ENCODE measurements at regions not wholly inside any gene's neighbourhood (a gene's known extent, or its start where the extent isn't known, plus 50 kb on each side); places are given as distances from the start of the nearest gene placed in this dataset.

- intact Hi-C loops (cut with DNase I; ENCODE audit: low total_unique reads) = no loop called here
- Histone ChIP-seq H3K27ac (no peak overlapping the region), H3K4me1 (no peaks in the 10 kb centered on the region), H3K27me3 (peaks cover 3% of the 10 kb centered on the region), H3K4me3 (no peak overlapping the region), H3K9me3 (no peaks in the 10 kb centered on the region), H3K36me3 (ENCODE audit: low read depth, missing control alignments) (no peaks in the 10 kb centered on the region)
- TF ChIP-seq POLR2A (IDR thresholded peaks at IDR 0.05) = no peak
- TF ChIP-seq CTCF (IDR thresholded peaks at IDR 0.05) = no peak
- WGBS, 2 donors = 94 to 96% methylated on average over 4 of the region's 4 CpGs
- DNase-seq = no peak
Observed at GRCh38 chr5:112612663-112613062, 125.0 kb upstream of the APC start.

DNA sequence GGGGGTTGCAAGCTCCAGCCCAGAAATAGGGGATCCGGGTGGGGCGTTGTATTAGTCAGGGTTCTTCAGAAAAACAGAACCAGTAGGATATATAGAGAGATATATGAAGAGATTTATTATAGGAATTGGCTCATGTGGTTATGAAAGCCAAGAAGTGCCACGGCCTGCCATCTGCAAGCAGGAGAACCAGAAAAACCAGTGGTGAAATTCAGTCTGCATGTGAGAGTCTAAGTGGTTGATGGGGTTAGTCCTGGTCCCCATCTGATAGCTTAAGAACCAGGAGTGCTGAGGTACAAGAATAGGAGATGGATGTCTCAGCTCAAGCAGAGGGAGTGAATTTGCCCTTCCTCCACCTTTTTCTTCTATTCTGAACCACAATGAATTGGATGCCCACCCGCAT is 123.4 kb upstream of the APC start:
- Histone ChIP-seq H3K4me3 (no peak overlapping the region), H3K36me3 (ENCODE audit: low read depth, missing control alignments) (no peaks in the 10 kb centered on the region), H3K27ac (no peak overlapping the region), H3K27me3 (peaks cover 3% of the 10 kb centered on the region), H3K9me3 (no peaks in the 10 kb centered on the region), H3K4me1 (no peaks in the 10 kb centered on the region)
- TF ChIP-seq CTCF (IDR thresholded peaks at IDR 0.05) (no peak), POLR2A (IDR thresholded peaks at IDR 0.05) (no peak)
- no peak for DNase-seq
- WGBS, 2 donors = 94 to 95% methylated on average over 4 of the region's 4 CpGs
- intact Hi-C loops (cut with DNase I; ENCODE audit: low total_unique reads) = no loop called here

DNA sequence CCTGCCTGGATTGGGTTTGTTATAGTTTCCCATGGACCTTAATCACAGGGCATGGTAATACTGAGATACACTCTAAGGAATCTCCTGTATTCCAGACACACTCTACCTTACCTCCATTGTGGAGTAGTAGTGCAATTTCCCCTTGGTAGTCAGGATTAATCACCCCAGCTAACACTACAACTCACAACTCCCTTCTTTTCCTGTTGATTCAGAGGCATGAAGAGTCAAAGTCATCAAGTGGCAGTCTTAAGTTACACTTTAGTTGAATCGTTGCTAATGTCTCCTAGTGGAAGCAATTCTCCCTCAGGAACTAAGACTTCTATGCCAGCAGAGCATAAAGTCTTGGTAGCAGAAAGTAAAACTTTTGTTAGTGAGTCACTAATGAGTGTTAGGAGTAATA is 122.7 kb upstream of the APC start:
- intact Hi-C loops (cut with DNase I; ENCODE audit: low total_unique reads) = no loop called here
- no peak for DNase-seq
- Histone ChIP-seq H3K27me3 (peaks cover 3% of the 10 kb centered on the region), H3K9me3 (no peaks in the 10 kb centered on the region), H3K4me3 (no peak overlapping the region), H3K27ac (no peak overlapping the region), H3K36me3 (ENCODE audit: low read depth, missing control alignments) (no peaks in the 10 kb centered on the region), H3K4me1 (no peaks in the 10 kb centered on the region)
- WGBS, 2 donors = 52 to 62% methylated on average over 1 of the region's 1 CpG
- no peak for TF ChIP-seq POLR2A (IDR thresholded peaks at IDR 0.05)
- no peak for TF ChIP-seq CTCF (IDR thresholded peaks at IDR 0.05)

DNA sequence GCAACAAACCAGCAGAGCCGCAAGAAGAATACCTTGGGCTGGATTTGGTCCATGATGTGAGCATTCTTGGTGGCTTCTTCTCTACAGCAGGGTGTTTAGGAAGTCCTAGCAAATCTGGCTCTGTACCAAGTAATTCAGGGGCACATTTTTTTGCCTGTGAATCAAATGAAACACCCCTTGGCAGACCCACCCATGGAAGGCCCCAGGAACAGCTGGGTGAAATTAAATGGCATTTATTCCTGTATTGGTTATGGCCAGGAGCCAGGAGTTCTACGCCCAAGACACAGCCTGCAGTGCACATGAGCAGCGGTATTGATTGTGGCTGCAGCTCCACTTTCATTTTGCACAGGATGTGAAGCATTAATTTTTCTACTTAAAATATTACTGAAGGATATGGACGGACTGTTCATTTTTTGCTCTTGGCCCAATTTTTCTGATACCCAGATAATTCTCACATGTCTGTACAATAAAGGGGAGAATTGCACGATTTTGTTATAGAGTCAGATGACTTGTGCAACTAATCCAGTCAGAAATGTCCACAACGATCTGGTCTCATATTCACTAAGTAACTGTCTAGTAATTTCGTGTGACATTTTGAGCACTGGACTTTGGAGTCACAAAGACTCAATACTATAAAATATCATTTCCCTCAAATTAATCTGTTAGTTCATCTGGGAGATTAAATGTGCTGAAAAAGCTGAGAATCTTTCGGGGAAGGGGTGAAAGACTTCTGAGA is 120.7 kb upstream of the APC start:
- peaks cover 3% of the 10 kb centered on the region for H3K27me3 ChIP-seq
- H3K4me1 ChIP-seq = no peaks in the 10 kb centered on the region
- H3K9me3 ChIP-seq = no peaks in the 10 kb centered on the region
- WGBS, 2 donors = 55 to 77% methylated on average over 8 of the region's 8 CpGs
- no peak overlapping the region for H3K4me3 ChIP-seq
- DNase-seq = no peak
- H3K27ac ChIP-seq = no peak overlapping the region
- no peaks in the 10 kb centered on the region for H3K36me3 ChIP-seq (ENCODE audit: low read depth, missing control alignments)
- intact Hi-C loops (cut with DNase I; ENCODE audit: low total_unique reads) = no loop called here
- no peak for TF ChIP-seq POLR2A (IDR thresholded peaks at IDR 0.05)

DNA sequence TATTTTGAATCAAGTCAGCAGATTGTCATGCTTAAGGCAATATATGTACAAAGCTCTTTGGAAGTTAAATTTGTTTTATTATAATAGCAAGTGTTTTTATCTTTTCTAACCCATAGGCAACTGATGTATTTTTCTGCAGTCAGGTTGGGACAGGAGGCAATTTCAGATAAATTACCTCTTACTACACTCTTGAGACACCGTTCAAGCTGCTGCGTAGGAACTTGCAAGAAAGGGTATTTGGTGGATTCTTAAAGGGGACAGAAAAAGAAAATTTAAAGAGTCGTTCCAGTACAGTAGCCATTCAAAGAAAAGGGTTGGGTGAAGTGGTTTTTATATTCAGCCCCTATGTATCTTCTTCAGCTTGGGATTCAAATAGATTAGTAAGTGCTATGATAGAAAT is 112.4 kb upstream of the APC start:
- 44 to 64% methylated on average over 3 of the region's 3 CpGs for WGBS, 2 donors
- no peak for TF ChIP-seq POLR2A (IDR thresholded peaks at IDR 0.05)
- TF ChIP-seq CTCF (IDR thresholded peaks at IDR 0.05) = no peak
- no peak for DNase-seq
- Histone ChIP-seq H3K9me3 (no peaks in the 10 kb centered on the region), H3K27me3 (no peaks in the 10 kb centered on the region), H3K4me1 (no peaks in the 10 kb centered on the region), H3K27ac (no peak overlapping the region), H3K4me3 (no peak overlapping the region), H3K36me3 (ENCODE audit: low read depth, missing control alignments) (no peaks in the 10 kb centered on the region)
- intact Hi-C loops (cut with DNase I; ENCODE audit: low total_unique reads) = no loop called here
